Vagina (tissue), 2 donors: ENCODE measurements at regions not wholly inside any gene's neighbourhood (a gene's known extent, or its start where the extent isn't known, plus 50 kb on each side); places are given as distances from the start of the nearest gene placed in this dataset.
"Not testable (repeated sequence)": the region's sequence is repeated elsewhere in the genome, so short reads cannot be mapped to it uniquely, and the experiment has no call there.

ENCODE experiments used
- DNase-seq, 2 donors: peaks; one replicate each; pipeline ENCODE4 v3.0.0-alpha.2; 2017; ENCODE audit errors: extremely low spot score in 2 of 2
- H3K27ac ChIP-seq: fragments of 200-600 bp; sonication (generic); one replicate; pipeline ENCODE4 v1.5.1; 2019
- H3K27me3 ChIP-seq: fragments of 200-600 bp; sonication (generic); one replicate; pipeline ENCODE4 v1.5.1; 2019
- H3K36me3 ChIP-seq, 2 donors: fragments of 200-600 bp; sonication (generic); one replicate each; pipeline ENCODE4 v1.5.1; 2017 to 2019
- H3K4me1 ChIP-seq: fragments of 200-600 bp; sonication (generic); one replicate; pipeline ENCODE4 v1.5.1; 2019
- H3K4me3 ChIP-seq, 2 donors: fragments of 200-600 bp; sonication (generic); 1 replicate in 1 of 2; 2 replicates in 1 of 2; pipeline ENCODE4 v1.5.1; 2016 to 2019
- H3K9me3 ChIP-seq: fragments of 200-600 bp; sonication (generic); one replicate; pipeline ENCODE4 v1.5.1; 2019
- CTCF ChIP-seq, 3 experiments: fragments of 450-650 bp in 2 of 3; fragments of 200-600 bp in 1 of 3; sonication (generic) in 1 of 3; IDR thresholded peaks; one replicate each; pipeline ENCODE4 v1.5.1; 2017 to 2019; ENCODE audit warnings: antibody characterized with exemption in 3 of 3, mild to moderate bottlenecking in 2 of 3, moderate library complexity in 2 of 3
- POLR2A ChIP-seq, 2 donors: fragments of 450-650 bp; IDR thresholded peaks; one replicate each; pipeline ENCODE4 v1.6.1; 2017; ENCODE audit warnings: antibody characterized with exemption in 2 of 2, mild to moderate bottlenecking in 2 of 2, moderate library complexity in 2 of 2
- POLR2AphosphoS5 ChIP-seq, 2 donors: sonication (generic); formaldehyde crosslinking; IDR thresholded peaks; one replicate each; pipeline ENCODE4 v1.9.0; 2017; ENCODE audit warnings: antibody characterized with exemption in 2 of 2, mild to moderate bottlenecking in 2 of 2, low read depth in 1 of 2; ENCODE audit not compliant: insufficient read depth in 1 of 2
- intact Hi-C: fragments of 100-400 bp; cut with DNase I; formaldehyde crosslinking; loops from one replicate; pipeline ENCODE4 v1.15.1; 2023

DNA sequence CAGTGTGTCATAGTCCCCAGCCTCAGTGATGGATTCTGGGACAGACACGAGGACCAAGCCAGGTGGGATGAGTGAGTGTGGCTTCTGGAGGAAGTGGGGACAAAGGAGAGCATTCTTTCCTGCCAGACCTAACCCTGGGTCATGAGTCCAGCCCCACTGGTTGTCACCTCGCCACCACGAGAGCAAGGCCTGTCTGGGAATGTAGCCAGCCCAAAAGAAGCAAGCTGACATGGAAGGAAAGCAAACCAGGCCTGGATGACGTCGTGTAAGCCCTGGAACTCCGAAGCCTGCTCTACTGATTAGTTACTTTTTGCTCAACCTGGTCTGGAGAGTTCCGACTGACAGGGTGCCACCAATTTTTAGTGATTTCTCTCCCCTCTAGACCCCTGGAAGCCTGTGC is 105.9 kb downstream of the SINHCAF start:
- Histone ChIP-seq H3K4me1 (no peaks in the 10 kb centered on the region), H3K9me3 (no peaks in the 10 kb centered on the region), H3K36me3 (no peaks in the 10 kb centered on the region), H3K27ac (no peak overlapping the region), H3K27me3 (no peaks in the 10 kb centered on the region), H3K4me3 (no peak overlapping the region)
- no peak for TF ChIP-seq POLR2AphosphoS5 (IDR thresholded peaks at IDR 0.05; ENCODE audit: insufficient read depth in 1 of 2, low read depth in 1 of 2)
- TF ChIP-seq POLR2A (IDR thresholded peaks at IDR 0.05) = no peak
- no peak for TF ChIP-seq CTCF (IDR thresholded peaks at IDR 0.05)
- DNase-seq = peak in 1 of 2 donors; percentile 67
- intact Hi-C loops = no loop called here

GRCh38 chr12:31220633-31221550 is 105.1 kb downstream of the SINHCAF start:
- Histone ChIP-seq H3K4me1 (no peaks in the 10 kb centered on the region), H3K36me3 (no peaks in the 10 kb centered on the region), H3K9me3 (no peaks in the 10 kb centered on the region), H3K4me3 (no peak overlapping the region), H3K27ac (no peak overlapping the region), H3K27me3 (no peaks in the 10 kb centered on the region)
- intact Hi-C loops = no loop called here
- peak in 1 of 2 donors; percentile 54 for DNase-seq
- TF ChIP-seq CTCF (IDR thresholded peaks at IDR 0.05) (no peak), POLR2AphosphoS5 (IDR thresholded peaks at IDR 0.05; ENCODE audit: insufficient read depth in 1 of 2, low read depth in 1 of 2) (no peak), POLR2A (IDR thresholded peaks at IDR 0.05) (no peak)

GRCh38 chr12:31221551-31221945 is 104.4 kb downstream of the SINHCAF start:
- Histone ChIP-seq H3K4me3 (no peak overlapping the region), H3K27me3 (no peaks in the 10 kb centered on the region), H3K9me3 (no peaks in the 10 kb centered on the region), H3K27ac (no peak overlapping the region), H3K4me1 (no peaks in the 10 kb centered on the region), H3K36me3 (no peaks in the 10 kb centered on the region)
- no peak for TF ChIP-seq POLR2A (IDR thresholded peaks at IDR 0.05)
- TF ChIP-seq POLR2AphosphoS5 (IDR thresholded peaks at IDR 0.05; ENCODE audit: insufficient read depth in 1 of 2, low read depth in 1 of 2) = no peak
- no peak for TF ChIP-seq CTCF (IDR thresholded peaks at IDR 0.05)
- peak in 1 of 2 donors; percentile 80 for DNase-seq
- intact Hi-C loops = no loop called here

GRCh38 chr12:31222620-31223222 is 103.2 kb downstream of the SINHCAF start:
- H3K27me3 ChIP-seq = no peaks in the 10 kb centered on the region
- TF ChIP-seq CTCF (IDR thresholded peaks at IDR 0.05) (no peak), POLR2A (IDR thresholded peaks at IDR 0.05) (no peak), POLR2AphosphoS5 (IDR thresholded peaks at IDR 0.05; ENCODE audit: insufficient read depth in 1 of 2, low read depth in 1 of 2) (no peak)
- no peaks in the 10 kb centered on the region for H3K9me3 ChIP-seq
- no peaks in the 10 kb centered on the region for H3K4me1 ChIP-seq
- DNase-seq = peak in 1 of 2 donors; percentile 75
- H3K36me3 ChIP-seq = no peaks in the 10 kb centered on the region
- H3K27ac ChIP-seq = no peak overlapping the region
- intact Hi-C loops = no loop called here
- H3K4me3 ChIP-seq = no peak overlapping the region

GRCh38 chr12:31223640-31224039 is 102.3 kb downstream of the SINHCAF start:
- H3K9me3 ChIP-seq, H3K27me3 ChIP-seq, DNase-seq, H3K36me3 ChIP-seq, H3K4me3 ChIP-seq, intact Hi-C loops, H3K27ac ChIP-seq, H3K4me1 ChIP-seq: not testable (repeated sequence)
